HG03064 (cell line): ENCODE measurements at regions not wholly inside any gene's neighbourhood (a gene's known extent, or its start where the extent isn't known, plus 50 kb on each side); places are given as distances from the start of the nearest gene placed in this dataset.
"Not testable (repeated sequence)": the region's sequence is repeated elsewhere in the genome, so short reads cannot be mapped to it uniquely, and the experiment has no call there.

Source experiments
- ATAC-seq: cut with Tn5 transposase; IDR thresholded peaks from one replicate; pipeline ENCODE4 v1.9.1; 2021; ENCODE audit warnings: low read depth; ENCODE audit not compliant: unreplicated experiment

DNA sequence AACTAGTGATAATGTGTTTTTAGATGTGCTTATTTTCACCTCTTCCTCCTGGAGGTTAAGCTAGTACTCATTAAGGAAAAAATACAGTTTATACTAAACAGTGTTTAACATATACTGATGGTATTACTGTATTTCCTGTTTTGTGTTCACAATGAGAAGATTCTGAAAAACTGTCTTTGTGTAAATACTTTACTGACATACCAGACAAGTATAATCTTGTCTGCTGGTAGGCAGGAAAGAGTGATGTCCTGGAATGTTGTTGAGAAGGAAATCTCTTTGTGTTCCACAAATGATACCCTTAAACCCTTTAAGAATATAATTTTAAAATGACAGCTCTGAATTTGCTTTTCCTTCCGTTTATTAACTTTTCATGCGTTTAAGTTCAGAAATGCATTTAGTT, 205.5 kb upstream of the NUDT6 start:
- ATAC-seq: no peak

DNA sequence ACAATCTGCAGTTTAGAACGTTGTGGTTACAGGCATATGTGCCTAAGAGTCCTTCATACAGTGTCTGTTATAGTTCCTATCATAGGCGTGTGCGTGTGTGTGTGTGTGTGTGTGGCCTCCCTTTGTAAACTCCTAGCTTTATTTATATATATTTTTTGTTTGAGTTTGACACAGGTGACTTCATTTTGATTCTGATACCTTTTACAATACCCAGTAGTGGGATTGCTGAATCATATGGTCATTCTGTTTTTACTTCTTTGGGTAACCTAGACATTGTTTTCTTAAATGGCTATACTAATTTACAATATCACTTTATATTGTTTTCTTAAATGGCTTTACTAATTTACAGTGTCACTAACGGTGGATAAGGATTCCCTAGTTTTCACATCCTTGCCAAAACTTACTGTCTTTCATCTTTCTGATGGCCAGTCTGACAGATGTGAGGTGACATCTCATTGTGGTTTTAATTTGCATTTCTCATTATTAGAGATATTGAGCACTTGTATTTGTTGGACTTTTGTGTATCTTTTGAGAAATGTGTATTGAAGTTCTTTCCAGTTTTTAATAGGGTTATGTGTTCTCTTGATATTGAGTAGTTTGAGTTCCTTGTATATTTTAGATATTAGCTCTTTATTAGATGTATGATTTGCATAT, 211.1 kb upstream of the NUDT6 start:
- peak; percentile 60 for ATAC-seq

DNA sequence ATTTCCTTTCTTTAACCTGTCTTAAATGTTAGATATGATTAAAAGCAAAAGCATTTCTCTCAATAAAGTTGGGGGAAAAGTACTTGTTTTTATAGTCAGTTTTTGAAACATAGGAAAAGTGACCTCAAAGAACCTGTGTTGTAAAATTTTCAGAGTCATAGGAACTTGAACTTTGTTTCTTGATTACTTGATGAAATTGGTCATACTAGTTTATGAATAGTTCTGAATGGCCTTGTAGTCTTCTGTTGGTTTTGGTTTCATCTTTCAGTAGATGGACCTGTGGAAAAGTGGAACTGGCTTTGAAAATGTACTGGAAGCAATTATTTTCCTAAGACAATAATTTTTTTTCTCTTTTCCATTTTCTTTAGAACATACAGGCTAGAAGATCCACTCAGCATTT, 222.2 kb upstream of the NUDT6 start:
- ATAC-seq: no peak

DNA sequence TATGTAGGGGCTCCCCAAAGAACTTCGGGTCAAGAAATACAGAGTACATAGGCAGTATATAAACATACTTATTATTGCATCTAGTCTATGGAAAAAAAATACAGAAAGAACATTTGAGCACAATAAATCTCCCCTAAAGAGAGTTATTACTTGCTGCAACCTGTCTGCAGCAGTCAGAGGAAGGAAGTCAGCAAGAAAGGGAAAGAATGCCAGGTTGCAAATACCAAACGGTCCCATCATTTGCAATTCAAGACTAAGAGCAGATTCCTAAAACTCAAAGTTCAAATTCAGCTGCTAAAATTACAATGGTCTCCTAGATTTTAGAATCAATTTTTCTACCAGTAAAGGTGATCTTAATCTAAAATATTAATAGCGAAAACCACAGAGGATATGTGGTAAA, 236.2 kb upstream of the NUDT6 start:
- ATAC-seq: no peak

DNA sequence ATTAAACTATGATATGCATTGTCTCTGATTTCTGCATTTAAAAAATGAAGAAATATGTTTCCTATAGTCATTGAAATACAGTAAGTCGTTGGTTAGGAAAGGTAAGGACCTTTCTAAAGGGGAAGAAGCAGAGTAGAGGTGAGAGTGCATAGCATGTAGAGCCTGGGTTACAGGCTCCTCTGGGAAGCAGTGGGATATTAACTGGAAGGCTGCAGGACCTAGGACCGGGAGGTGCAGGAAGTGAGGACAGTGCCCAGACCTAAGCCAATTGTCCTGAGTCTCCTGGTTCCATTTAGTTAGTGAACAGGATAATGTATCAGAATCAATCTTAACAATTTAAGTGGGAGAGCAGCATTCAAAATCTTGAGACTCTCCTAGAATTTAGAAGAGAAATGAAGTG, 237.1 kb upstream of the NUDT6 start:
- ATAC-seq: no peak

- no peak for ATAC-seq
These were observed 233.7 kb upstream of the SPRY1 start for GRCh38 chr4:123162859-123163258.

DNA sequence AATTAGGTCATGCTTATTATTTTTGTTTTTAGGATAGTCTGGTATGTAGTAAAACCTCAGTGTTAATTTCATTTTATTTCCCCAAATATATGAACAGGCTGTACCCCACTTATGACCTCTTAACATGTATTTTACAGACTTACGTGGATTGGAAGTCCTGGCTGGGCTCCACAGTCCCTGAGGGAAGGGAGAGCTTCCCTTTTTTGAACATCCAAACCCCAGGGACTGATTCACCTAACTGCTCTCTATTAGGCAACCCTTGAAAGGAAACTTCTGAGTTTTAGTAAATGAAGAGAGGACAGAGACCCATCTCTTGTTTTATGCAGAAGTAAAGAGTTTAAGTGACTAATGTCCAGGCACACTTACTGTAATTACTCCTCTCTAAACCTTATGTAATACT, 233.1 kb upstream of the SPRY1 start:
- no peak for ATAC-seq

- ATAC-seq: no peak
These were observed 230.6 kb upstream of the SPRY1 start for GRCh38 chr4:123166023-123166422.

DNA sequence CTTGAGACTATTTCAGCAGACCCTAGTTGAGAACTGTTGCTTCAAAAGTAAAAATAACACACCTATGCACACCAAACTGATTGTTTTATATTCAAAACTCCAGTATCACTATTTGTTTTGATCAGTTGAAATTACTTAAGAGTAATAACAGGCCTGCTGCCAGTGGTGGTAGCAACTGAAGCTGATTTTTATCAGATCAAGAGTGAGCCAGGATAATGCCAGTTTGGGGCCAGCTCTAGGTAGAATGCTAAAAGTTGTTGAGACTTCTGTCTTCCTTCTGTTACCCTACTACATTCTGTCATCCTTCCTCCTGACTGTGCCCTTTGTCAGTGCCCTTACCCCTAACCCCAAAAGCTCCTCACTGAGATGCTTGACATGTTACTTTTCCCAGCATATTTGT, 228.7 kb upstream of the SPRY1 start:
- ATAC-seq: no peak

DNA sequence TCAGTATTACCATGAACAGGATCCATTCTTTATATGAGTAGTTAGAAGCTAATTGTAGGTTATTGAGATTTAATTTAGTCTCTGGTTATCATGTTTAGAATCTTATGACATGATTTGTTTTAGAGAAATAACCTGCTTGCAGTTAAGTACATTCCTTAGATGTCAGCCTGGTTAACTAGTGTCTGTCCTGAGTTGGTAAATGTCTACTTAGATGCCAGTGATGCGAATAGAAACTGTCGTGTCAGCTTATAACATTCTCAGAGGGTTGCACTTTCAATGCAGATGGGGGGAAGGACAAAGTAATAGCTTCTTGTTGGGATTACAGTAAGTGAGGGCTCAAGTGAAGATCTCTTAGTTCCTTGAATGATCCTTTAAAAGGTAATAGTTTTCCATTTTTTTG, 227.8 kb upstream of the SPRY1 start:
- ATAC-seq: no peak

- ATAC-seq: no peak
These were observed 225.8 kb upstream of the SPRY1 start for GRCh38 chr4:123170843-123171242.

DNA sequence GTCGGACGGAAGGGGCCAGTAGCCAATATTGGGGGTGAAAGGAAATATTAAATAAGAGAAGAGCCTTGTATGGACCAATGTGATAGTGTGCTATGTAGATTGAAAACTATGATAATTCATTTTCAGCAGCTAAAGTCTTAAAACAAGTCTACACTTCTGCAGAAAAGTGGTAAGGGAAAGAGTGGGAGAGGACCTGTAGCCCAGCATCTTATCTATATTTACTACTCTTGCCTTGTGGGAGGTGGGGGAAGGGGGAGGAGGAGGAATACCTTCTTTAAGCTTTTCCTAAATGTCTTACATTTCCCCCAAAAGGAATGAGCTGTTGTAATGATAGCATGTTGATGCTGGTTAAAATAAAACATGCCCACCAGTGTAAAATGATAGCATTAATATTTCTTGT, 220.0 kb upstream of the SPRY1 start:
- ATAC-seq: no peak

DNA sequence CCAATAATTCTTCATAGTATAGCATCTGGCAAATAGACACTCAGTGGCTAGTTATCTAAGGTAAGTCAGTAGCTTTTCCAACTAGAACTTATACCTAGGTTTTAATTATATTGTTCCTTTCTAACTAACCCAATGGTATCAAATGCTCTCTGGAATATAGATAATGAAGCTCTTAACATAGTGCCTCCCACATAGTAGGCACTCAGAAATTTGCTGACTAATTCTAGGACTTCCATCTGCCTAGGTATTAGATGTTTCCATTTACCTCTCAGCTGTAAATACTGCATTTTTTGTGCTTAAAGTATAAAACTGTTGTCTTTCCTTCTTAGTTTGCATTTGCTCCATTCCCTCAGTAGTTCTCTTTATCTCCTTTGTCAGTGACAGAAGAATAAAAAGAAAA, 214.3 kb upstream of the SPRY1 start:
- no peak for ATAC-seq

- ATAC-seq: no peak
These were observed 213.3 kb upstream of the SPRY1 start for GRCh38 chr4:123183308-123183707.

- not testable (repeated sequence) for ATAC-seq
These were observed 212.8 kb upstream of the SPRY1 start for GRCh38 chr4:123183754-123184153.

DNA sequence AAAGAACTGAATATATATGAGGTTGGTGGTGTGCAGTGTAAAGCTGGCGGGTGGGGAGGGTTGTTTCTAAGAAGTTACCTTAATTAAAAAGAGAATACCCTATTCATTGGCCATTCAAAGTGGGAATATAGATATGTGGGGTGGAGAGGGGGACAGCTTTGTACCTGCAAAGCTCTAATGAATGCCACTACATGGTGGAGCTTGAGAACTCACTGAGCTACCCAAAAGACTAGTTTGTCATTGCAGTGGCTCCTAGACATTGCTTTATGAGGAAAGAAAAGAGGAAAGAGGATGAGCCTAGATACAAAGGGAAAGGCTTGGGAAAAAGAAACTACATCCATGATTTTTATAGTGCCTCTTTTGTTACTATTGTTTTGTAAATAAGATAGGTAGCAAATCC, 209.9 kb upstream of the SPRY1 start:
- no peak for ATAC-seq

- ATAC-seq: no peak
These were observed 206.4 kb upstream of the SPRY1 start for GRCh38 chr4:123190176-123190575.

GRCh38 chr4:123191728-123192127, 204.9 kb upstream of the SPRY1 start:
- no peak for ATAC-seq

- ATAC-seq: no peak
These were observed 202.7 kb upstream of the SPRY1 start for GRCh38 chr4:123193802-123194367.

DNA sequence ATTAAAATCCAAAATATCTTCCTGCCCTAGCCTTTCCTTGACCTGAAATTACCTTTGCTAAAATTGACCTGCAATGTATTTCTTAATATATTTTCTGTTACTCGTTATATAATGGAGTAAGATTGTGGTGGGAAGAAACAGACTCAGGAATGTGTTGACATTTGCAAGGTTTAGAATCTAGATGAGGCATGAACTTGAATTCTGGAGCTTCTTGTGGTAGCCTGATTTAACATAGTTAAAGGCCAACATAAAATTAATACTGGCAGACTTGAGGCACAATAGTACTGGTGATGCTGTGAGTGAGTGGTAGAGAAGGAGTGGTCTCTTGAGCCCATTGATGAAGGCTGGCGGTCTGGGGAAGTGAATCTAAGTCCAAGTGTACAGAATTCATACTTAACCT, 197.9 kb upstream of the SPRY1 start:
- no peak for ATAC-seq

- ATAC-seq: no peak
These were observed 196.3 kb upstream of the SPRY1 start for GRCh38 chr4:123200051-123200940.

DNA sequence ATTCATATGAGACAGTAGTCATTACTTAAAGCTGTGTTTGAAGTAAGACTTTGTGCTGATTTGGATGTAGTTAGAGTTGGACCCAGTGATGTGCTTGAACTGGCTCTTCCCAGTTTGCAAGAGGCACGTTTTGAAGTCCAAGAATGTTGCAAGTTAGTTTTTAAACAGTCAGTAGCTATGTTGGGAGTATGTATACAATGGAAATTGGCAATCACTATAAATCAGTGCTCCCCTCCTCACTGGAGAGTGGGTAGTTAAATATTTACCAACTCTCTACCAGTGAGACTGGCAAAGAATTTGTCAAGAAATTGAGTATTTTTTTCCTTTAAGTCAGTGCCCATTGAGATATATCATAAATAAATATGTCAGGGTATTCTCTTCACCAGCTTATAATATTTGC, 191.9 kb upstream of the SPRY1 start:
- no peak for ATAC-seq
